Left lung (tissue), 4 donors: ENCODE measurements at regions not wholly inside any gene's neighbourhood (a gene's known extent, or its start where the extent isn't known, plus 50 kb on each side); places are given as distances from the start of the nearest gene placed in this dataset.

Experiments
- ATAC-seq: fragments of 200-7000 bp; cut with Tn5 transposase; one replicate; pipeline ENCODE4 v1.9.1; 2020; ENCODE audit warnings: moderate library complexity
- DNase-seq, 4 donors: peaks; one replicate each; pipeline ENCODE4 v3.0.0-alpha.2; 2013 to 2020
- H3K27ac ChIP-seq, 2 donors: fragments of 200-600 bp; sonication (generic) in 1 of 2; one replicate each; pipeline versions ENCODE4 v1.5.0 to v1.8.0; 2020 to 2021
- H3K27me3 ChIP-seq, 2 donors: fragments of 200-600 bp; sonication (generic) in 1 of 2; one replicate each; pipeline versions ENCODE4 v1.5.0 to v1.8.0; 2020 to 2021
- H3K36me3 ChIP-seq, 2 donors: fragments of 200-600 bp; sonication (generic) in 1 of 2; one replicate each; pipeline versions ENCODE4 v1.5.0 to v1.8.0; 2020 to 2021
- H3K4me1 ChIP-seq, 2 donors: fragments of 200-600 bp; one replicate each; pipeline ENCODE4 v1.8.0; 2021
- H3K4me3 ChIP-seq, 2 donors: fragments of 200-600 bp; sonication (generic) in 1 of 2; one replicate each; pipeline versions ENCODE4 v1.5.0 to v1.8.0; 2020 to 2021; ENCODE audit warnings: mild to moderate bottlenecking in 1 of 2
- H3K9me3 ChIP-seq, 2 donors: fragments of 200-600 bp; sonication (generic) in 1 of 2; one replicate each; pipeline versions ENCODE4 v1.5.0 to v1.8.0; 2020 to 2021
- intact Hi-C, 2 donors: fragments of 100-400 bp; cut with DNase I; formaldehyde crosslinking; loops; one replicate each; pipeline versions ENCODE4 v1.11.2 to v1.14.2; 2022
- TF ChIP-seq, protein P1 (sequence below), 2 donors: fragments of 200-600 bp; sonication (generic) in 1 of 2; IDR thresholded peaks; one replicate each; pipeline versions ENCODE4 v1.5.0 to v1.8.0; 2021; ENCODE audit warnings: antibody characterized with exemption in 2 of 2
- donor health status: DM: no; HTN: yes; CAD: no.
- donor health status: DM: no; HTN: no; CAD: no.

DNA sequence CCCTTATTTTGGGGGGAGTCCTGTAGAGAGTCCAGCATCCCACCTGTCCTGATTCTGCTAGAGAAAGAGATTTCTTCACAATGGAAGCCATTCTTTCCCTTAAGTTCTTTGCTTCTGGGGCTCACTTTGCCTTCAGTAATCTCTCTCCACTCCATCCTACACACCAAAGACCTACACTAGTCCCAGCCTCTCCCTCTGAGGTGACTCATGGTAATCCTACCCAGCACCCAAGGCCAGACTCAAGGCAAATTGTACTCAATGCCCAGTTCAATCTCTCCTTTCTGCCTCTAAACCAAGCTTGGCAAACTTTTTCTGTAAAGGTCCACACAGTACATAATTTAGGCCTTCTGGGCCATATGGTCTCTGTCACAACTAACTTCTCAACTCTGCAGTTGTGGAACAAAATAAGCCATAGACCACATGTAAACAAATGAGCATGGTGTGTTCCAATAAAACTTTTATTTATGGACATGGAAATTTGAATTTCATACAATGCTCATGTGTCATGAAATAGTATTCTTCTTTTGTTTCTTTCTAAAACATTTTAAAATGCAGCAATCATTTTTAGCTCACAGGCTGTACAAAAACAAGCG is 72.5 kb downstream of the MRPL46 start:
- ATAC-seq (no peak), DNase-seq (peak in 2 of 4 donors; percentile 59 to 73)
- Histone ChIP-seq H3K4me1 (no peaks in the 10 kb centered on the region), H3K27me3 (no peaks in the 10 kb centered on the region), H3K27ac (no peak overlapping the region), H3K4me3 (no peak overlapping the region), H3K36me3 (no peaks in the 10 kb centered on the region), H3K9me3 (no peaks in the 10 kb centered on the region)
- intact Hi-C loops: no loop called here
- TF ChIP-seq, protein P1, sequence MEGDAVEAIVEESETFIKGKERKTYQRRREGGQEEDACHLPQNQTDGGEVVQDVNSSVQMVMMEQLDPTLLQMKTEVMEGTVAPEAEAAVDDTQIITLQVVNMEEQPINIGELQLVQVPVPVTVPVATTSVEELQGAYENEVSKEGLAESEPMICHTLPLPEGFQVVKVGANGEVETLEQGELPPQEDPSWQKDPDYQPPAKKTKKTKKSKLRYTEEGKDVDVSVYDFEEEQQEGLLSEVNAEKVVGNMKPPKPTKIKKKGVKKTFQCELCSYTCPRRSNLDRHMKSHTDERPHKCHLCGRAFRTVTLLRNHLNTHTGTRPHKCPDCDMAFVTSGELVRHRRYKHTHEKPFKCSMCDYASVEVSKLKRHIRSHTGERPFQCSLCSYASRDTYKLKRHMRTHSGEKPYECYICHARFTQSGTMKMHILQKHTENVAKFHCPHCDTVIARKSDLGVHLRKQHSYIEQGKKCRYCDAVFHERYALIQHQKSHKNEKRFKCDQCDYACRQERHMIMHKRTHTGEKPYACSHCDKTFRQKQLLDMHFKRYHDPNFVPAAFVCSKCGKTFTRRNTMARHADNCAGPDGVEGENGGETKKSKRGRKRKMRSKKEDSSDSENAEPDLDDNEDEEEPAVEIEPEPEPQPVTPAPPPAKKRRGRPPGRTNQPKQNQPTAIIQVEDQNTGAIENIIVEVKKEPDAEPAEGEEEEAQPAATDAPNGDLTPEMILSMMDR (IDR thresholded peaks at IDR 0.05): no peak

DNA sequence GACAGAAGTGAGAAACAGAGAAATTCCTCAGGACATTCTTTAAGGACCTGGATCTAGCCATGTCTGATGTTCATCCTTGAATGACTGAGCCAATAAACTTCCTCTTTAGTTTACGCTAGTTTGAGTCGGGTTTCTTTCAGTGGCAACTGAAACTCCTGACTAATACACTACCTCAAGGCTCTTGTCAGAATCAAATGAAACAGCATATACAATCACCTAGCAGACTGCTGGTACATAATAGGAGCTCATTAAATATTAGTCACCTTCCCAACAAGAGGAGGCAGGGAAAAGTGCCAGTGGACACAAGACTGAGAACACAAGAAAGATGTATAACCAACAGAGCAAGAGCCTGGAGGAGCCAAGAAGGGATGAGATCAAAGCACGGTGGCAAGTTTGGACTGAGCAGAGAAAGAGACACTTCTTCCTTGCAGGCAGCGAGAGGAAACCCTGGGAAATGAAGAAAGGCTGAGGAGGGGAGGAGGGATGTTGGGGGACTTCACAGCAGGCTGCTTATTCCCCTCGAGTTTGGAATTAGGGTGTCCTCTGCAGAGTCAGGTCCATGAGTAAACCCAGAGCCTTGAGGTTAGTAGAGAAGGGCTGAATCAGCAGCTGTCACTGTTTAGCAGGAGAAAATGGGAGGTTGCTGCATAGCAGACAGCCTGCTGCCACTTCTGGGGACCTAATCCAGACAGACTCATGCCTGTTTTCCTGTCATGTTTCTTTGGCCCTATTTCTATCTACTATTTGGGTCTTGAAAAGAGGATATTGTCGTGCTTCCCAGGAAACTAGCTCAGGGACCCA is 73.3 kb downstream of the MRPL46 start:
- DNase-seq (no peak), ATAC-seq (no peak)
- intact Hi-C loops: no loop called here

DNA sequence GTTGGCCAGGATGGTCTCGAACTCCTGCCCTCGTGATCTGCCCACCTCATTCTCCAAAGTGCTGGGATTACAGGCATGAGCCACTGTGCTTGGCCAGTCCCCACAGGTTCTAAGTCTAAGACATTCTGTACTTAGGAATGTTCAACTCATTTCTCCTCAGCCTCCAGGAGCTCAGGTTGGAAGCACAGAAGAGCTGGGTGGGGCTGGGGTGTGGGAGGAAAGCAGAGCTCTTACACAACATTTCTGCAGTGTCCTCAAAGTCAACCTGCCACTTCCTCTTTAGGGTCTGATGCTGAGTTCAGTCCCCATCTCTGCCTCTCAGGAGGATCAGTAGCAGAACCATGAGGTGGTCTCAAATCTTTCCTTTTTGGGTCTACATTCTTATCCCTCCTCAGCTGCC is 75.5 kb downstream of the MRPL46 start:
- ATAC-seq (no peak), DNase-seq (no peak)
- Histone ChIP-seq H3K36me3 (no peaks in the 10 kb centered on the region), H3K4me1 (no peaks in the 10 kb centered on the region), H3K9me3 (no peaks in the 10 kb centered on the region), H3K4me3 (no peak overlapping the region), H3K27ac (no peak overlapping the region), H3K27me3 (peaks cover 0 to 3% of the 10 kb centered on the region in 2 donors)
- intact Hi-C loops: no loop called here
- TF ChIP-seq, protein P1 (IDR thresholded peaks at IDR 0.05): no peak

More for the DNA sequence above, 73.3 kb downstream of the MRPL46 start:
- Histone ChIP-seq H3K9me3 (no peaks in the 10 kb centered on the region), H3K27ac (no peak overlapping the region), H3K4me1 (no peaks in the 10 kb centered on the region), H3K4me3 (no peak overlapping the region), H3K27me3 (no peaks in the 10 kb centered on the region), H3K36me3 (no peaks in the 10 kb centered on the region)
- TF ChIP-seq, protein P1 (IDR thresholded peaks at IDR 0.05): no peak

DNA sequence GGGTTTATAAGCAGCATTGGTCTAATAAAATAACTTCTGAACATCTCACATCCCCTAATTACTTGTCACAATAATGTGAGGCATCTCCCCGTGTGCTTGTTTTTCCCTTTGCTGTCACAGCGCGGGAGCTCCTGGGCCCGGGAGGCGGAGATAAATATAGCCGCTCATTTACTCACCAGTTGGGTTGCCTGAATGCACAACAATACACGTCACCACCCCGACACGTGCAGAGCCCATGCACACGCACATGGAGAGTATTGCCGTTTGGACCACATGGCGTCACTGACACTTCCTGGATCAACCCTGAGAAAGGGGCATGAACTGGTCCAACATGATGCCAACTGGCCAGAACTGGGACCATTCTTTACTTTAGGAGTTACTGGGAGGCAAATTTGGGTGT is 76.2 kb downstream of the MRPL46 start:
- H3K36me3 ChIP-seq: no peaks in the 10 kb centered on the region
- no peaks in the 10 kb centered on the region for H3K9me3 ChIP-seq
- no peak overlapping the region for H3K27ac ChIP-seq
- H3K4me3 ChIP-seq: no peak overlapping the region
- ATAC-seq (no peak), DNase-seq (no peak)
- H3K4me1 ChIP-seq: no peaks in the 10 kb centered on the region
- TF ChIP-seq, protein P1 (IDR thresholded peaks at IDR 0.05): no peak
- peaks cover 0 to 3% of the 10 kb centered on the region in 2 donors for H3K27me3 ChIP-seq
- intact Hi-C loops: no loop called here

DNA sequence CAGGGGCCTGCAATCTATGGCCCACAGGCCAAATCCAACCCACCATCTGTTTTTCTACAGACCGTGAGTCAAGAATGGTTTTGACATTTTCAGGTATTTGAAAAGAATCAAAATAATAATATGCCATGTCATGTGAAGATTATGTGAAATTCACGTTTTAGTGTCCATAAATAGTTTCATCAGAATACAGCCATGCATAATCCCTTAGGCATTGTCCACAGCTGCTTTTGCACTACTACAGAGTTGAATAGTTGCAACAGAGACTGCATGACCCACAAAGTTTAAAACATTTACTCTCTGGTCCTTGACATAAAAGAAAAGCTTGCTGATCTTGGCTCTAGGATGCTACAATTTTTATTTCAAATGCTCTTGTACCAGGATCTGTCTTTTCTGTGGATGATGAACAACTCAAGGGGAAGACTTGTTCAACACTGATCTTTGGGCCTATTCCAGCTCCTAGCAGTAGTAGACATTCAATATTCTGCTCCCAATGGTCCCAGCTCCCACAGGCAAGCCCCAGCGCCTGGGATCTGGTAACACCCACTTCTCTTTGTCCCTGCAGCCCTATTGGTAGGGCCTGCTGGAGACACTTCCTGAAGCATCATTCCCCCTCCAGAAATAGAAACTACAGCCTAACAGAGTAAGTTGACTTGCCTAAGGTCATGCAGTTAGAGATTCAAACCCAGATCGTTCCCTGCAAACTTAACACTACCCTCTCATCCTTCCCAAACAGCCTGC is 76.9 kb downstream of the MRPL46 start:
- Histone ChIP-seq H3K36me3 (no peaks in the 10 kb centered on the region), H3K9me3 (no peaks in the 10 kb centered on the region), H3K4me1 (no peaks in the 10 kb centered on the region), H3K27ac (no peak overlapping the region), H3K27me3 (peaks cover 0 to 3% of the 10 kb centered on the region in 2 donors), H3K4me3 (no peak overlapping the region)
- TF ChIP-seq, protein P1 (IDR thresholded peaks at IDR 0.05): no peak
- DNase-seq (no peak), ATAC-seq (no peak)
- intact Hi-C loops: no loop called here
